Vagina (tissue), 2 donors: ENCODE measurements at regions not wholly inside any gene's neighbourhood (a gene's known extent, or its start where the extent isn't known, plus 50 kb on each side); places are given as distances from the start of the nearest gene placed in this dataset.

Source experiments
- CTCF ChIP-seq, 3 experiments: fragments of 450-650 bp in 2 of 3; fragments of 200-600 bp in 1 of 3; sonication (generic) in 1 of 3; IDR thresholded peaks; one replicate each; pipeline ENCODE4 v1.5.1; 2017 to 2019; ENCODE audit warnings: antibody characterized with exemption in 3 of 3, mild to moderate bottlenecking in 2 of 3, moderate library complexity in 2 of 3
- POLR2A ChIP-seq, 2 donors: fragments of 450-650 bp; IDR thresholded peaks; one replicate each; pipeline ENCODE4 v1.6.1; 2017; ENCODE audit warnings: antibody characterized with exemption in 2 of 2, mild to moderate bottlenecking in 2 of 2, moderate library complexity in 2 of 2
- POLR2AphosphoS5 ChIP-seq, 2 donors: sonication (generic); formaldehyde crosslinking; IDR thresholded peaks; one replicate each; pipeline ENCODE4 v1.9.0; 2017; ENCODE audit warnings: antibody characterized with exemption in 2 of 2, mild to moderate bottlenecking in 2 of 2, low read depth in 1 of 2; ENCODE audit not compliant: insufficient read depth in 1 of 2

- TF ChIP-seq POLR2AphosphoS5 (IDR thresholded peaks at IDR 0.05; ENCODE audit: insufficient read depth in 1 of 2, low read depth in 1 of 2), result no peak
- TF ChIP-seq CTCF (IDR thresholded peaks at IDR 0.05), result no peak
- no peak for TF ChIP-seq POLR2A (IDR thresholded peaks at IDR 0.05)
Measured at GRCh38 chr2:52341732-52342131, 1309.8 kb upstream of the NRXN1 start.
